AG10803 (cell line): ENCODE measurements at regions not wholly inside any gene's neighbourhood (a gene's known extent, or its start where the extent isn't known, plus 50 kb on each side); places are given as distances from the start of the nearest gene placed in this dataset.

ENCODE experiments used
- DNase-seq: peaks from one replicate; pipeline ENCODE4 v3.0.0; 2010; ENCODE audit warnings: low read depth
- H3K4me3 ChIP-seq: 2 replicates; pipeline ENCODE4 v1.5.1; 2011; ENCODE audit warnings: mild to moderate bottlenecking, low read length, control low read depth
- TF ChIP-seq, protein P1 (sequence below): conservative IDR thresholded peaks from 2 replicates; pipeline ENCODE4 v1.5.1; 2011; ENCODE audit warnings: mild to moderate bottlenecking, low read length, control low read depth, inconsistent platforms

DNA sequence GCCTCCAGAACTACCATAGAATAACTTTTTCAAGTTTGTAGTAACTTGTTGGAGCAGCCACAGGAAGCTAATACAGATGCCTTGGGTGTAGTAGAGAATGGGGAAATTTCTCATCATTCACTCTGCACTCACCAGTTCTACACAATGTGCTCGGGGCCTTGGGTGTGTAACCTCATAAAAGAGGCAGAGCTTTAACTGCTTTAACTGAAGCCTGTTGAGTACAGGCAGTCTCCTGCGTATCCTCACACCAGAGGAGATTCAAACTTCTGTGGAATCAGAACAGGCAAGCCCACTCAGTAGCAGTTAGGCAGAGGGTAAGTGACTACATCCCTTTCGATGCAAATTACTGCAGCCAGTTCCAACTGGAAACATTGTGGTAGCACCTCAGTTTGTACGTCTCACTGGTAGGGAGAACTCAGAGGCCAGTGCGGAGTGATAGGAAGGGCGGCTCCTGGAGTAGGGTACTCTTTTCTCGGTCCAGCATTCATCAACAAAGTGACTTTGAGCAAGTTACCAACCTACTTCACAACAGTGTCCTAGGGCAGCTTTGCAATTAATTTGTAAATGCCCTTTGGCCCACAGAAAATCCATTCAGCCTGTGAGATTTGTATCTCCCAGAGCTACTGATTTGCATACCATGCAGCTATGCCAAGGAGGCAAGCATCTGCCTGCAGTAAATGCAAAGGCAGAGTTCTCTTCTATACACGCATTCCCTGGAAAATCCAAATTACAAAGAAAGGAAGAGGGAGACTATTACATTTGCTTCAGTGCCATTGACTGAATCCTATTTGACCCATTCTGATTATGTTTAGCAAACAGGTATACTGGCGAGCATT lies 904.3 kb downstream of the DIAPH3 start:
- no peak for DNase-seq
- TF ChIP-seq, protein P1, sequence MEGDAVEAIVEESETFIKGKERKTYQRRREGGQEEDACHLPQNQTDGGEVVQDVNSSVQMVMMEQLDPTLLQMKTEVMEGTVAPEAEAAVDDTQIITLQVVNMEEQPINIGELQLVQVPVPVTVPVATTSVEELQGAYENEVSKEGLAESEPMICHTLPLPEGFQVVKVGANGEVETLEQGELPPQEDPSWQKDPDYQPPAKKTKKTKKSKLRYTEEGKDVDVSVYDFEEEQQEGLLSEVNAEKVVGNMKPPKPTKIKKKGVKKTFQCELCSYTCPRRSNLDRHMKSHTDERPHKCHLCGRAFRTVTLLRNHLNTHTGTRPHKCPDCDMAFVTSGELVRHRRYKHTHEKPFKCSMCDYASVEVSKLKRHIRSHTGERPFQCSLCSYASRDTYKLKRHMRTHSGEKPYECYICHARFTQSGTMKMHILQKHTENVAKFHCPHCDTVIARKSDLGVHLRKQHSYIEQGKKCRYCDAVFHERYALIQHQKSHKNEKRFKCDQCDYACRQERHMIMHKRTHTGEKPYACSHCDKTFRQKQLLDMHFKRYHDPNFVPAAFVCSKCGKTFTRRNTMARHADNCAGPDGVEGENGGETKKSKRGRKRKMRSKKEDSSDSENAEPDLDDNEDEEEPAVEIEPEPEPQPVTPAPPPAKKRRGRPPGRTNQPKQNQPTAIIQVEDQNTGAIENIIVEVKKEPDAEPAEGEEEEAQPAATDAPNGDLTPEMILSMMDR: no peak
- no peak overlapping the region for H3K4me3 ChIP-seq

DNA sequence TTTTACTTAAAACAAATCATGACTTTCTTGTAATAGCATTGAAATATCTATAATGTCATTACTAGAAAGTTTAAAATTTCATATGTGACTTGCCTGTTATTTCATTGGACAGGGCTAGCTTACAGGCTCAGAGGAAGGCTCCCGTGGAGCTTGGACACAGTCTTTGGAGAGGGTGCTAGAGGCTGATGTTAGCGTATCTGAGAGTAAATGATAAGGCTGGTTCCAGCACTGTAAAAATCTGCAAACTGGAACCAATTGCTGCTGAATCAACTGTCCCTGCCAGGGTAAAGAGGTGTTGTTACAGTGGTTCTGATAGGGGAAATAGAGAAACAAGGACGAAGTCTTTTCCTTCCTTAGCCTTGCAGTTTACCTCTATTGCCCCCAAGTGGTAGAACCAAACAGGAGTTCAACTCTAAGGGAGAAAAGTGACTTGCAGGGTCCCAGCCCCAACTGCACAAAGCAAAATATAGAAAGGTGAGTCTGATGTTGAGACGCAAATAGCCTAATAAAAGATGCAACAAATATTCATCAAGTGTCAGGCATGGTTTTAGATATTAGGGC lies 901.7 kb downstream of the DIAPH3 start:
- no peak overlapping the region for H3K4me3 ChIP-seq
- no peak for DNase-seq
- TF ChIP-seq, protein P1: no peak; the same call in 1 of the 2 replicates

DNA sequence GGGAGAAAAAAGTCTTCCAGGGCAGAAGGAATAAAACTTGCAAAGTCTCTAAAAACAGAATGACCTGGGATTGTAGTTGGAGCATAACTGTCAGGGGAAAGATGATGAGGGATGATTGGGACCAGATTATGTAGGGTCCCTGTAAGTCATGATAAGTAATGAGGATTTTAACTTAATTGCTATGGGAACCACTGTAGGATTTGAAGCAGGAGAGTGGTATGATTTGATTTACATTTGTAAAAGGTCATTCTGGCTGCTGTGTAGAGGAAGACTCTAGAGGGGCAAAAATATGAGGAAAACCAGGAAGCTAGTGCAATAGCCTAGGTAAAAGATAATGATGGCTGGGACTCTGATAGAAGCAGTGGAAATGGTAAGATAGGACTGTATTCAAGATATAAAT lies 900.2 kb downstream of the DIAPH3 start:
- TF ChIP-seq, protein P1: no peak
- H3K4me3 ChIP-seq: no peak overlapping the region
- DNase-seq: no peak

DNA sequence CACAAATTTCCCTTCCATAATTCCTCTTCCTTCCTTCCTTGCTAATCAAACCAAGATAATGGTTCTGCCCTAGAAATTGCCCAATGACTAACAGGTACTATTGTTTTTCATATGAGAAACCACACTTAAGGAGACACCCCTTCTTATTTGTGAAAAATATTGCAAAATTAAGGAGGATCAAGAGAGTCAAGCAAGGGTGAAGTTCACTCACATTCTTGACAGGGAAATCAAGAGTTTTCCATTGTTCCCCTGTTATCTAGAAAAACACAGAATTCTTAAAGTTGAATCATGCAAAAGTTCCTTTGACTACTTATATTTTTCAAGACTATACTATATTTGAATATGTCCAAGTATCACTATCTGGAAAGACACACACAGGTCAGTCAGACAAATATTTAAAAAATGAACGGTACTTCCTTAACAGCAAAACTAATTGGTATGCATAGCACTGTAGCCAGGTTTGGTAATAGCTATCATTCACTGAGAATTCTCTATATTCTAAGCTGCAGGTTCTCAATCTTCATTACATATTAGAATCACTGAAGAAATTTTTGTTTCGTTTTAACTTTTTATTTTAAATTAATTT lies 897.2 kb downstream of the DIAPH3 start:
- no peak overlapping the region for H3K4me3 ChIP-seq
- no peak for DNase-seq
- TF ChIP-seq, protein P1: no peak

DNA sequence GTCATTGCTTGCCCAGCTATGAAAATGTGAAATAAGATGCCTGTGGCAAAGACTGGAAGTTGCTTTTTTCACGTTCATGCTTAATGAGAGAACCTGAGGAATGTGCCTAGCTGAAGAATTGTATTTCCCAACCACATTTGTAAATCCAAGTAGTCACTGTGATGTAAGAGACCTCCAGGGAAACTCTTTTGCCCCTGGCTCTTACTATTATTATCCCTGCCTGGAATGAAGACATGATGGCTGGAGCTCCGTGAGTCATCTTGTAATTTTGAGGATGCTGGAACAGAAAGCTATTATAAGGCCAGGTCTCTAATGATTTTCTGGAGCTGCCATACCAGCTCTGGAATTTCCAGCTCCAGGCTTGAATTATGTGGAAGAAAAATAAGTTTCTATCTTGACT lies 894.3 kb downstream of the DIAPH3 start:
- TF ChIP-seq, protein P1: no peak
- H3K4me3 ChIP-seq: no peak overlapping the region
- peak; percentile 55 for DNase-seq

DNA sequence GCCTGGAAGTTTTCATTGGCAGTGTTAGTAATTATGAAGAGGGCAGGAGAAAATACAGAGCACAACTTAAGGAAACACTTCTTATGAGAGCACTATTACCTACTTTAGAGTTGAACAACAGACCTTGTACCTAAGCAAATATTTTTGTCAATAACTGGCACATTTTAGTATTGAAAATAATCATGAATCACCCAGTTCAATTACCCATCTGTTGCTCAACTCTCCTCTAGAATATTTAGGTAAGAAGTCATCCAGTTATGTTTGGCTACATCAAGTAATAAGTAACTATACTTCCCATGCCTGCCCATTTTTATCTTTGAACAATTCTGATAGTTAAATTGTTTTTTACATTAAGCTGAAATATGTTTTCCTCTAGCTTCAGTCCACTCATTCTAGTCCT lies 893.4 kb downstream of the DIAPH3 start:
- no peak for DNase-seq
- TF ChIP-seq, protein P1: no peak
- no peak overlapping the region for H3K4me3 ChIP-seq
